ENCODE measurements at regions not wholly inside any gene's neighbourhood (a gene's known extent, or its start where the extent isn't known, plus 50 kb on each side); places are given as distances from the start of the nearest gene placed in this dataset.
"Not testable (repeated sequence)": the region's sequence is repeated elsewhere in the genome, so short reads cannot be mapped to it uniquely, and the experiment has no call there.

- POLR2A ChIA-PET, result no interaction called here
- CTCF ChIA-PET, result no interaction called here
- TF ChIP-seq, protein P1, sequence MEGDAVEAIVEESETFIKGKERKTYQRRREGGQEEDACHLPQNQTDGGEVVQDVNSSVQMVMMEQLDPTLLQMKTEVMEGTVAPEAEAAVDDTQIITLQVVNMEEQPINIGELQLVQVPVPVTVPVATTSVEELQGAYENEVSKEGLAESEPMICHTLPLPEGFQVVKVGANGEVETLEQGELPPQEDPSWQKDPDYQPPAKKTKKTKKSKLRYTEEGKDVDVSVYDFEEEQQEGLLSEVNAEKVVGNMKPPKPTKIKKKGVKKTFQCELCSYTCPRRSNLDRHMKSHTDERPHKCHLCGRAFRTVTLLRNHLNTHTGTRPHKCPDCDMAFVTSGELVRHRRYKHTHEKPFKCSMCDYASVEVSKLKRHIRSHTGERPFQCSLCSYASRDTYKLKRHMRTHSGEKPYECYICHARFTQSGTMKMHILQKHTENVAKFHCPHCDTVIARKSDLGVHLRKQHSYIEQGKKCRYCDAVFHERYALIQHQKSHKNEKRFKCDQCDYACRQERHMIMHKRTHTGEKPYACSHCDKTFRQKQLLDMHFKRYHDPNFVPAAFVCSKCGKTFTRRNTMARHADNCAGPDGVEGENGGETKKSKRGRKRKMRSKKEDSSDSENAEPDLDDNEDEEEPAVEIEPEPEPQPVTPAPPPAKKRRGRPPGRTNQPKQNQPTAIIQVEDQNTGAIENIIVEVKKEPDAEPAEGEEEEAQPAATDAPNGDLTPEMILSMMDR (IDR thresholded peaks at IDR 0.05; ENCODE audit: control extremely low read depth, extremely low read depth, low read depth, missing control alignments), result no peak
These were observed 341.0 kb upstream of the TNRC6C start for GRCh38 chr17:77617516-77617915.

DNA sequence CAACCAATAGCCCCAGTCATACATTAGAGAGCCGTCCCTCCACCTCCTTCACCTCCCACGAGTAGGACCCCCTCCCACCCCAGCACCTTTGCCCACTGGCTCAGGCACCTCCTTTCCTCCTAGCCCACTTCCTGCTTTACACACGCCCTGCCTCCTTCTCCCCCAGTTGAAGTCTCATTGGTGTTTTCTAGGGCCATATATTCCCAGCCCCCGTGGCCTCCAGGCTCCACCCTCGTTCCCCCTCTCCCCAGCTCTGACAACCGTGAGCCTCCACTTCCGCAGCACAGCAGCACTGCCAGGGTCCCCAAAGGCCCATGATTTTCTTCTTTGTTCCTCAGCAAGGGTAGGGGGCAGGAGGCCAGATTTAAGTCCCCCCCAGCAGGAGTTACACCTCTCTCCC lies 340.3 kb upstream of the TNRC6C start:
- DNase-seq (ENCODE audit: extremely low spot score), result no peak
- ChIA-PET CTCF (no interaction called here), POLR2A (no interaction called here)
- TF ChIP-seq, protein P1 (IDR thresholded peaks at IDR 0.05; ENCODE audit: control extremely low read depth, extremely low read depth, low read depth, missing control alignments), result no peak

More at GRCh38 chr17:77617516-77617915, 341.0 kb upstream of the TNRC6C start:
- DNase-seq (ENCODE audit: extremely low spot score), result no peak

GRCh38 chr17:77618731-77619130 lies 339.8 kb upstream of the TNRC6C start:
- CTCF ChIA-PET, result no interaction called here
- DNase-seq (ENCODE audit: extremely low spot score), result no peak
- TF ChIP-seq, protein P1 (IDR thresholded peaks at IDR 0.05; ENCODE audit: control extremely low read depth, extremely low read depth, low read depth, missing control alignments), result no peak
- POLR2A ChIA-PET, result no interaction called here

- CTCF ChIA-PET, result interaction anchor here (0.7 to 0.9 kb wide), 2 partner anchors 9 to 211 kb away, joined by 3 to 4 read pairs; no protein-coding TSS in a partner anchor
- TF ChIP-seq, protein P1 (IDR thresholded peaks at IDR 0.05; ENCODE audit: control extremely low read depth, extremely low read depth, low read depth, missing control alignments), result no peak
- POLR2A ChIA-PET, result no interaction called here
These were observed 339.2 kb upstream of the TNRC6C start for GRCh38 chr17:77619326-77619725.

GRCh38 chr17:77619851-77620250 lies 338.7 kb upstream of the TNRC6C start:
- CTCF ChIA-PET, result interaction anchor here (0.7 to 1.6 kb wide), 3 partner anchors 9 to 212 kb away, joined by 3 to 5 read pairs (median 4); no protein-coding TSS in a partner anchor
- POLR2A ChIA-PET, result no interaction called here
- DNase-seq (ENCODE audit: extremely low spot score), result no peak
- TF ChIP-seq, protein P1 (IDR thresholded peaks at IDR 0.05; ENCODE audit: control extremely low read depth, extremely low read depth, low read depth, missing control alignments), result no peak

More at GRCh38 chr17:77619326-77619725, 339.2 kb upstream of the TNRC6C start:
- DNase-seq (ENCODE audit: extremely low spot score), result no peak

DNA sequence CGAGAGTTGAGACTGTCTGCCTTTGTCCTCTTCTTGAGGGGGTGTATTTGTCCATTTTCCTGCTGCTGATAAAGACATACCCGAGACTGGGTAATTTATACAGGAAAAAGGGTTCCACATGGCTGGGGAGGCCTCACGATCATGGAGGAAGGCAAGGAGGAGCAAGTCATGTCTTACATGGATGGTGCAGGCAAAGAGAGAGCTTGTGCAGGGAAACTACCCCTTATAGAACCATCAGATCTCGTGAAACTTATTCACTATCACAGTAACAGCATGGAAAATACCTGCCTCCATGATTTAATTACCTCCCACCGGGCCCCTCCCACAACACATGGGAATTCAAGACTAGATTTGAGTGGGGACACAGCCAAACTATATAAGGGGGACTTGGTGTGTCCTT lies 338.2 kb upstream of the TNRC6C start:
- POLR2A ChIA-PET, result no interaction called here
- CTCF ChIA-PET, result interaction anchor here (0.7 to 1.6 kb wide), 3 partner anchors 10 to 212 kb away, joined by 3 to 5 read pairs (median 4); no protein-coding TSS in a partner anchor
- TF ChIP-seq, protein P1 (IDR thresholded peaks at IDR 0.05; ENCODE audit: control extremely low read depth, extremely low read depth, low read depth, missing control alignments), result no peak

GRCh38 chr17:77622084-77622483 lies 336.4 kb upstream of the TNRC6C start:
- CTCF ChIA-PET; DNase-seq (ENCODE audit: extremely low spot score); POLR2A ChIA-PET: not testable (repeated sequence)

More for the DNA sequence above, 338.2 kb upstream of the TNRC6C start:
- no peak for DNase-seq (ENCODE audit: extremely low spot score)
